Loucy (cell line): ENCODE measurements at regions not wholly inside any gene's neighbourhood (a gene's known extent, or its start where the extent isn't known, plus 50 kb on each side); places are given as distances from the start of the nearest gene placed in this dataset.

Experiments
- H2AFZ ChIP-seq: fragments of 200-600 bp; sonication (generic); 2 replicates; pipeline ENCODE4 v1.6.0; 2016; ENCODE audit warnings: antibody characterized with exemption, mild to moderate bottlenecking, low read length, moderate library complexity
- H3F3A ChIP-seq: fragments of 200-600 bp; 2 replicates; pipeline ENCODE4 v1.6.0; 2016; ENCODE audit warnings: antibody characterized with exemption, low read depth, mild to moderate bottlenecking
- H3K27me3 ChIP-seq: fragments of 200-600 bp; sonication (generic); 2 replicates; pipeline ENCODE4 v1.6.1; 2014; ENCODE audit warnings: low read length, mild to moderate bottlenecking; ENCODE audit not compliant: insufficient read depth, poor library complexity, severe bottlenecking
- H3K36me3 ChIP-seq: fragments of 200-600 bp; sonication (generic); 2 replicates; pipeline ENCODE4 v1.6.1; 2016; ENCODE audit warnings: low read length; ENCODE audit not compliant: insufficient read depth
- H3K4me1 ChIP-seq: fragments of 200-600 bp; sonication (generic); 2 replicates; pipeline ENCODE4 v1.5.1; 2014; ENCODE audit warnings: low read length, mild to moderate bottlenecking; ENCODE audit not compliant: insufficient read depth, poor library complexity, severe bottlenecking
- H3K4me2 ChIP-seq: fragments of 200-600 bp; sonication (generic); 2 replicates; pipeline ENCODE4 v1.6.0; 2014; ENCODE audit warnings: antibody characterized with exemption, low read length, low read depth, mild to moderate bottlenecking; ENCODE audit not compliant: poor library complexity, severe bottlenecking
- H3K4me3 ChIP-seq: fragments of 200-600 bp; sonication (generic); 2 replicates; pipeline ENCODE4 v1.5.1; 2014; ENCODE audit warnings: low read length, mild to moderate bottlenecking, mixed read lengths; ENCODE audit not compliant: poor library complexity, severe bottlenecking
- H3K79me2 ChIP-seq: fragments of 200-600 bp; sonication (generic); 2 replicates; pipeline ENCODE4 v1.6.1; 2014; ENCODE audit warnings: low read length; ENCODE audit not compliant: insufficient read depth
- H3K9ac ChIP-seq: fragments of 200-600 bp; sonication (generic); 2 replicates; pipeline ENCODE4 v1.6.0; 2014; ENCODE audit warnings: mild to moderate bottlenecking, low read depth, low read length, moderate library complexity; ENCODE audit not compliant: poor library complexity, severe bottlenecking
- H3K9me2 ChIP-seq: fragments of 200-600 bp; sonication (generic); replicated peaks from 2 replicates; pipeline ENCODE4 v1.6.1; 2016; ENCODE audit warnings: low read depth, low read length, mixed read lengths
- H3K9me3 ChIP-seq: fragments of 200-600 bp; sonication (generic); 2 replicates; pipeline ENCODE4 v1.6.1; 2014; ENCODE audit warnings: mild to moderate bottlenecking, antibody characterized with exemption, low read length, low read depth; ENCODE audit not compliant: insufficient read depth
- H4K20me1 ChIP-seq: fragments of 200-600 bp; sonication (generic); 2 replicates; pipeline ENCODE4 v1.6.0; 2014; ENCODE audit warnings: antibody characterized with exemption, low read length, mild to moderate bottlenecking; ENCODE audit not compliant: insufficient read depth, poor library complexity, severe bottlenecking
- EZH2phosphoT487 ChIP-seq: fragments of 200-600 bp; IDR thresholded peaks from 2 replicates; pipeline ENCODE4 v1.6.1; 2018; ENCODE audit warnings: antibody characterized with exemption, mild to moderate bottlenecking, moderate library complexity, borderline replicate concordance
- TF ChIP-seq, protein P1 (sequence below): fragments of 200-600 bp; sonication (generic); conservative IDR thresholded peaks from 2 replicates; pipeline ENCODE4 v1.5.1; 2014; ENCODE audit warnings: mild to moderate bottlenecking, antibody characterized with exemption, low read length

- no peak overlapping the region for H3K4me2 ChIP-seq
Observed at GRCh38 chr10:118950190-118950680, 79.3 kb upstream of the NANOS1 start.

GRCh38 chr10:118950997-118951637 is 78.4 kb upstream of the NANOS1 start:
- Histone ChIP-seq H3K79me2 (no peaks in the 10 kb centered on the region), H3K27me3 (no peaks in the 10 kb centered on the region), H3K4me1 (peaks cover 4% of the 10 kb centered on the region), H3K9ac (no peak overlapping the region), H3F3A (no peaks in the 10 kb centered on the region), H2AFZ (no peak overlapping the region), H3K9me2 (no peaks in the 10 kb centered on the region), H3K4me2 (no peak overlapping the region), H3K4me3 (no peak overlapping the region), H3K9me3 (no peaks in the 10 kb centered on the region), H4K20me1 (no peaks in the 10 kb centered on the region), H3K36me3 (no peaks in the 10 kb centered on the region)
- TF ChIP-seq, protein P1, sequence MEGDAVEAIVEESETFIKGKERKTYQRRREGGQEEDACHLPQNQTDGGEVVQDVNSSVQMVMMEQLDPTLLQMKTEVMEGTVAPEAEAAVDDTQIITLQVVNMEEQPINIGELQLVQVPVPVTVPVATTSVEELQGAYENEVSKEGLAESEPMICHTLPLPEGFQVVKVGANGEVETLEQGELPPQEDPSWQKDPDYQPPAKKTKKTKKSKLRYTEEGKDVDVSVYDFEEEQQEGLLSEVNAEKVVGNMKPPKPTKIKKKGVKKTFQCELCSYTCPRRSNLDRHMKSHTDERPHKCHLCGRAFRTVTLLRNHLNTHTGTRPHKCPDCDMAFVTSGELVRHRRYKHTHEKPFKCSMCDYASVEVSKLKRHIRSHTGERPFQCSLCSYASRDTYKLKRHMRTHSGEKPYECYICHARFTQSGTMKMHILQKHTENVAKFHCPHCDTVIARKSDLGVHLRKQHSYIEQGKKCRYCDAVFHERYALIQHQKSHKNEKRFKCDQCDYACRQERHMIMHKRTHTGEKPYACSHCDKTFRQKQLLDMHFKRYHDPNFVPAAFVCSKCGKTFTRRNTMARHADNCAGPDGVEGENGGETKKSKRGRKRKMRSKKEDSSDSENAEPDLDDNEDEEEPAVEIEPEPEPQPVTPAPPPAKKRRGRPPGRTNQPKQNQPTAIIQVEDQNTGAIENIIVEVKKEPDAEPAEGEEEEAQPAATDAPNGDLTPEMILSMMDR = no peak
- no peak for TF ChIP-seq EZH2phosphoT487

More at GRCh38 chr10:118950190-118950680, 79.3 kb upstream of the NANOS1 start:
- H3K79me2 ChIP-seq = no peaks in the 10 kb centered on the region
- TF ChIP-seq, protein P1 = no peak
- no peak for TF ChIP-seq EZH2phosphoT487
- H3K36me3 ChIP-seq = no peaks in the 10 kb centered on the region
- H3F3A ChIP-seq = no peaks in the 10 kb centered on the region
- H3K4me3 ChIP-seq = no peak overlapping the region
- no peak overlapping the region for H2AFZ ChIP-seq
- no peaks in the 10 kb centered on the region for H3K9me3 ChIP-seq
- no peaks in the 10 kb centered on the region for H3K27me3 ChIP-seq
- H3K4me1 ChIP-seq = peaks cover 4% of the 10 kb centered on the region
- no peaks in the 10 kb centered on the region for H3K9me2 ChIP-seq
- H3K9ac ChIP-seq = no peak overlapping the region
- no peaks in the 10 kb centered on the region for H4K20me1 ChIP-seq

- H3K4me3 ChIP-seq = no peak overlapping the region
- peaks cover 4% of the 10 kb centered on the region for H3K4me1 ChIP-seq
- H3F3A ChIP-seq = no peaks in the 10 kb centered on the region
- H3K79me2 ChIP-seq = no peaks in the 10 kb centered on the region
- no peaks in the 10 kb centered on the region for H3K9me3 ChIP-seq
- H3K9me2 ChIP-seq = no peaks in the 10 kb centered on the region
- H3K27me3 ChIP-seq = no peaks in the 10 kb centered on the region
- H3K9ac ChIP-seq = no peak overlapping the region
- TF ChIP-seq, protein P1 = no peak
- no peak for TF ChIP-seq EZH2phosphoT487
- H2AFZ ChIP-seq = no peak overlapping the region
- H3K36me3 ChIP-seq = no peaks in the 10 kb centered on the region
- no peak overlapping the region for H3K4me2 ChIP-seq
- H4K20me1 ChIP-seq = no peaks in the 10 kb centered on the region
Observed at GRCh38 chr10:118952493-118953295, 76.8 kb upstream of the NANOS1 start.
